ENCODE measurements at regions not wholly inside any gene's neighbourhood (a gene's known extent, or its start where the extent isn't known, plus 50 kb on each side); places are given as distances from the start of the nearest gene placed in this dataset.

DNA sequence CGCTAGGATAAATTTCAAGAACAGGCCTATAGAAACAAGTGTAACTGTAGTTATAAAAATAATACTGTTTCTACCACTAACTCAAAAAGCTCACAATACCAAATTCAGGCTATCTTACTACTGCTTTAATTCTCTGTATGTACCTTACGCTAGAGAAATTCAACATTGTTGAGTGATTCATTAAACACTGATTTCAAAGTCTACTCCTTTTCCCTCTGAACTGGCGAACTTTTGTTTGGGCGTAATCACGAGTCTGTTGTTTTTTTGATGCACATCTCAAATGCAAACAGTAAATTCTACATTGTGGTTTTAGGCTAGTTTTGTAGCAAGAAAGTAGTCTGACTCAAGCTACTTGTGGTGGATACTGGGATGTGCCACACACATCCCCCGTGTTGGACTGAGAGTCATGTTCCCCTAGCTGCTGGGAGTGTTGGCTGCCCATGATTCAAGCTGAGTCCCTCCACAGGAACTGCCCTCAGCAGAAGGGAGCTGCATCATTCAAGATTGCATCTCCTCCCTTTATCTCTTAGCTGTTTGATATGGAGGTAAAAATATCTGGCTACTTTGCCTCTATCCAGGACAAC lies 406.1 kb downstream of the RAPGEF2 start:
- TF ChIP-seq, protein P1, sequence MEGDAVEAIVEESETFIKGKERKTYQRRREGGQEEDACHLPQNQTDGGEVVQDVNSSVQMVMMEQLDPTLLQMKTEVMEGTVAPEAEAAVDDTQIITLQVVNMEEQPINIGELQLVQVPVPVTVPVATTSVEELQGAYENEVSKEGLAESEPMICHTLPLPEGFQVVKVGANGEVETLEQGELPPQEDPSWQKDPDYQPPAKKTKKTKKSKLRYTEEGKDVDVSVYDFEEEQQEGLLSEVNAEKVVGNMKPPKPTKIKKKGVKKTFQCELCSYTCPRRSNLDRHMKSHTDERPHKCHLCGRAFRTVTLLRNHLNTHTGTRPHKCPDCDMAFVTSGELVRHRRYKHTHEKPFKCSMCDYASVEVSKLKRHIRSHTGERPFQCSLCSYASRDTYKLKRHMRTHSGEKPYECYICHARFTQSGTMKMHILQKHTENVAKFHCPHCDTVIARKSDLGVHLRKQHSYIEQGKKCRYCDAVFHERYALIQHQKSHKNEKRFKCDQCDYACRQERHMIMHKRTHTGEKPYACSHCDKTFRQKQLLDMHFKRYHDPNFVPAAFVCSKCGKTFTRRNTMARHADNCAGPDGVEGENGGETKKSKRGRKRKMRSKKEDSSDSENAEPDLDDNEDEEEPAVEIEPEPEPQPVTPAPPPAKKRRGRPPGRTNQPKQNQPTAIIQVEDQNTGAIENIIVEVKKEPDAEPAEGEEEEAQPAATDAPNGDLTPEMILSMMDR (IDR thresholded peaks at IDR 0.05): no peak
- Histone ChIP-seq H3K27ac (no peak overlapping the region), H3K9me3 (no peaks in the 10 kb centered on the region), H3K4me3 (no peak overlapping the region), H3K4me1 (peaks cover 0 to 4% (median 0%) of the 10 kb centered on the region in 9 donors), H3K27me3 (peaks cover 0 to 36% (median 22%) of the 10 kb centered on the region in 7 donors), H3K36me3 (no peaks in the 10 kb centered on the region)
- ATAC-seq (no peak), DNase-seq (no peak)
- WGBS, 2 donors: 73 to 85% methylated on average over 6 of the region's 6 CpGs
- intact Hi-C loops (cut with DNase I): no loop called here

DNA sequence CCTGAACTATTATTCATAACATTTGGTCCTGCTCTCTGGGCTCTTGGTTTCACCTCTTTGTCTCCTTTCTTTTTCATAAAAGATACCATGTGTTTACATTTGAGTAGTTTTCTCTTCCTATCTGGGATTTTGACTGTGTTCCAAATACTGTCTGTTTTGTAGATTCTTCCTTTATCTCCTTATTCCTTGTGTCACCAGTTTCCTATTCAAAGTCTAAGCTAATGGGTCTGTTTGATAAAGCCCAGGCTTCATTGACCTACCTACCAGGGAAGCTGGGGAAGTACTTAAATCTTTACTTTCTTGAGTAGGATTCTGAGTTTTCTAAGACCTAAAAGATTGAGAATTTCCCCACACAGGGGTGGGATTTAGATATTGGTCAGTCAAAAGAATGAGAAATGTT lies 409.5 kb downstream of the RAPGEF2 start:
- TF ChIP-seq, protein P1 (IDR thresholded peaks at IDR 0.05): no peak
- no peak overlapping the region for H3K4me3 ChIP-seq
- intact Hi-C loops (cut with DNase I): no loop called here
- peaks cover 0 to 4% (median 2%) of the 10 kb centered on the region in 7 donors for H3K27me3 ChIP-seq
- DNase-seq (no peak), ATAC-seq (no peak)
- no peaks in the 10 kb centered on the region for H3K4me1 ChIP-seq
- no peaks in the 10 kb centered on the region for H3K9me3 ChIP-seq
- H3K27ac ChIP-seq: no peak overlapping the region
- no peaks in the 10 kb centered on the region for H3K36me3 ChIP-seq

DNA sequence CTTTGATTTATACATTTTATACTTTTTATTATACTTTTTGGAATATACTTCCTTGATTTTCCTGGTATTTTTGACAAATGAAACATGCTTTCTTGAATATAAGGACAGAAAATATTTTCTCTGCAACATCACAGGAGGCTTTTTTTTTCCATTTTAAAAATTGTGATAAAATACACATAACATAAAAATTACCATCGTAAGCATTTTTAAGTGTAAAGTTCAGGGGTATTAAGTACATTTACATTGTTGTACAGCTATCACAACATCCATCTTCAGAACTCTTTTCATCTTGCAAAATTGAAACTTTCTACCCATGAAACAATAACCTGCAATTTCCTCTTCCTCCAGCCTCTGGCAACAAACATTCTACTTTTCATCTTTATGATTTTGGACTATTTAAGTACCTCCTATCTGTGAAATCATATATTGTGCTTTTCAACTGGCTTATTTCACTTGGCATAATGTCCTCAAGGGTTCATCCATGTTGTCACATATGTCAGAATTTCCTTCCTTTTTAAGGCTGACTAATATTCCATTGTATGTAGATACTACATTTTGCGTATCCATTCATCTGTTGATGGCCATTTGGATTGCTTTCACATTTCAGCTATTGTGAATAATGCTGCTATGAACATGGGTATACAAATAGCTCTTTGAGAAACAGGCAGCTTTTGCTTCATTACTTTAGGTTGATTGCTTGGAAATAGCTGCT lies 412.6 kb downstream of the RAPGEF2 start:
- intact Hi-C loops (cut with DNase I): no loop called here
- Histone ChIP-seq H3K9me3 (no peaks in the 10 kb centered on the region), H3K27me3 (no peaks in the 10 kb centered on the region), H3K36me3 (no peaks in the 10 kb centered on the region), H3K27ac (no peak overlapping the region), H3K4me3 (no peak overlapping the region), H3K4me1 (no peaks in the 10 kb centered on the region)
- ATAC-seq (no peak), DNase-seq (no peak)
- 91 to 94% methylated on average over 2 of the region's 2 CpGs for whole genome bisulfite sequencing, 2 donors
- TF ChIP-seq, protein P1 (IDR thresholded peaks at IDR 0.05): no peak

DNA sequence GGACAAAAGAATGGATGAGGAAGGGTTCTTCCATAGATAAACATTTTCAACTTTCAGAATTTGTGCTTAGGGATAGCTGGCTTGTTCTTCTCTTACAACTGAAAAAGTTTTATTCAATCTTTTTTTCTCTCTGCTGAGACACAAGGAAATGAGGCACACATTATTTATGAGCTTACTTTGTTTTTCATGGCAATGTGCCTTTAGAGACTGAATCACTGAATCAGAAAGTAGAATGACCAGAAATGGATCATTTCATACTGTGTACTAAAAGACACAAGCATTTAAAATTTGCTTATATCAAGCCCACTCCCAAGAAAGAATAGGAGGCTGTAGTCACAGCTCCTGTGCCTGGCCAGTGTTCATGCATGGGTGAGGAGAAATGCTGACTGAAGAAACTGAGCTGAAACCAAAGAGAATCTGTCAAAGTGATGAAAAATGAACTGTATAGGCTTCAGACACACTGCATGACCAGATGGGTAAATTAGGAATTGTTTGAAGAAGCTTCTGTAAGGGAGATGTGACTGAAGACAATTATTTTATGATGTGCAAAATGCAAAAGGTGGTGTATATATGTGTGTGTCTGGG lies 413.8 kb downstream of the RAPGEF2 start:
- ATAC-seq: no peak
- no peaks in the 10 kb centered on the region for H3K36me3 ChIP-seq
- intact Hi-C loops (cut with DNase I): no loop called here
- no peak for DNase-seq
- no peaks in the 10 kb centered on the region for H3K4me1 ChIP-seq
- no peaks in the 10 kb centered on the region for H3K9me3 ChIP-seq
- TF ChIP-seq, protein P1 (IDR thresholded peaks at IDR 0.05): no peak
- H3K27me3 ChIP-seq: no peaks in the 10 kb centered on the region
- no peak overlapping the region for H3K27ac ChIP-seq
- H3K4me3 ChIP-seq: no peak overlapping the region
